Bronchial epithelial cell (primary cell): ENCODE measurements at regions not wholly inside any gene's neighbourhood (a gene's known extent, or its start where the extent isn't known, plus 50 kb on each side); places are given as distances from the start of the nearest gene placed in this dataset.

ENCODE experiments used
- DNase-seq: peaks from one replicate; pipeline ENCODE4 v3.0.0-alpha.2; 2010; ENCODE audit warnings: low read depth
- FAIRE-seq: peaks from 2 replicates; lab custom pipeline; 2011; peaks lifted over from hg19 to GRCh38; lab: Jason Lieb, UNC
- H3K27me3 ChIP-seq: 2 replicates; pipeline ENCODE4 v1.5.1; 2011; ENCODE audit warnings: low read length; ENCODE audit not compliant: control insufficient read depth, insufficient read depth
- H3K36me3 ChIP-seq: 2 replicates; pipeline ENCODE4 v1.5.1; 2011; ENCODE audit warnings: low read length; ENCODE audit not compliant: control insufficient read depth, insufficient read depth
- H3K4me3 ChIP-seq: 2 replicates; pipeline ENCODE4 v1.5.1; 2011; ENCODE audit warnings: mild to moderate bottlenecking, low read depth, low read length, control low read depth
- CTCF ChIP-seq: IDR thresholded peaks from 2 replicates; pipeline ENCODE4 v1.5.1; 2011; ENCODE audit warnings: mild to moderate bottlenecking, moderate library complexity, low read length, control low read depth, inconsistent platforms; ENCODE audit not compliant: insufficient read depth, severe bottlenecking

GRCh38 chr12:23428758-23429157, 520.7 kb downstream of the SOX5 start:
- no peaks in the 10 kb centered on the region for H3K36me3 ChIP-seq
- FAIRE-seq = no peak
- H3K4me3 ChIP-seq = no peak overlapping the region
- H3K27me3 ChIP-seq = no peaks in the 10 kb centered on the region
- no peak for DNase-seq
- TF ChIP-seq CTCF = no peak

- TF ChIP-seq CTCF = no peak
- no peak overlapping the region for H3K4me3 ChIP-seq
- H3K27me3 ChIP-seq = no peaks in the 10 kb centered on the region
- FAIRE-seq (no peak), DNase-seq (peak; percentile 2)
- H3K36me3 ChIP-seq = no peaks in the 10 kb centered on the region
These were observed 518.5 kb downstream of the SOX5 start for GRCh38 chr12:23431006-23431405.

- no peak for TF ChIP-seq CTCF
- no peak for DNase-seq
- no peak for FAIRE-seq
These were observed 516.3 kb downstream of the SOX5 start for GRCh38 chr12:23433121-23433520.

GRCh38 chr12:23434154-23434553, 515.3 kb downstream of the SOX5 start:
- H3K4me3 ChIP-seq = no peak overlapping the region
- DNase-seq = no peak
- TF ChIP-seq CTCF = no peak
- no peaks in the 10 kb centered on the region for H3K27me3 ChIP-seq
- H3K36me3 ChIP-seq = no peaks in the 10 kb centered on the region
- FAIRE-seq = no peak

More at GRCh38 chr12:23433121-23433520, 516.3 kb downstream of the SOX5 start:
- Histone ChIP-seq H3K36me3 (no peaks in the 10 kb centered on the region), H3K27me3 (no peaks in the 10 kb centered on the region), H3K4me3 (no peak overlapping the region)

- FAIRE-seq (peak; percentile 32), DNase-seq (no peak)
- TF ChIP-seq CTCF = no peak
- no peaks in the 10 kb centered on the region for H3K36me3 ChIP-seq
- no peaks in the 10 kb centered on the region for H3K27me3 ChIP-seq
- no peak overlapping the region for H3K4me3 ChIP-seq
These were observed 502.7 kb downstream of the SOX5 start for GRCh38 chr12:23446746-23447145.

- Histone ChIP-seq H3K27me3 (no peaks in the 10 kb centered on the region), H3K4me3 (no peak overlapping the region), H3K36me3 (no peaks in the 10 kb centered on the region)
- no peak for TF ChIP-seq CTCF
- FAIRE-seq (no peak), DNase-seq (no peak)
These were observed 498.7 kb downstream of the SOX5 start for GRCh38 chr12:23450810-23451209.
